Epithelial cell of proximal tubule (primary cell): ENCODE measurements at regions not wholly inside any gene's neighbourhood (a gene's known extent, or its start where the extent isn't known, plus 50 kb on each side); places are given as distances from the start of the nearest gene placed in this dataset.

ENCODE experiments used
- DNase-seq: peaks from one replicate; pipeline ENCODE4 v3.0.0-alpha.2; 2011; ENCODE audit warnings: low read depth
- H3K4me3 ChIP-seq: 2 replicates; pipeline ENCODE4 v1.5.1; 2011; ENCODE audit warnings: low read depth, mild to moderate bottlenecking, low read length
- CTCF ChIP-seq: conservative IDR thresholded peaks from 2 replicates; pipeline ENCODE4 v1.5.1; 2012; ENCODE audit warnings: low read depth, mild to moderate bottlenecking, low read length

- TF ChIP-seq CTCF, result no peak
- no peak for DNase-seq
These were observed 66.7 kb upstream of the SLC4A10 start for GRCh38 chr2:161557538-161557937.

GRCh38 chr2:161564906-161565305 lies 59.3 kb upstream of the SLC4A10 start:
- no peak for TF ChIP-seq CTCF
- no peak overlapping the region for H3K4me3 ChIP-seq
- DNase-seq, result no peak

More at GRCh38 chr2:161557538-161557937, 66.7 kb upstream of the SLC4A10 start:
- no peak overlapping the region for H3K4me3 ChIP-seq

GRCh38 chr2:161569401-161569800 lies 54.8 kb upstream of the SLC4A10 start:
- DNase-seq, result no peak
- H3K4me3 ChIP-seq, result no peak overlapping the region
- TF ChIP-seq CTCF, result no peak

- no peak for DNase-seq
- peak; percentile 55 for TF ChIP-seq CTCF
- no peak overlapping the region for H3K4me3 ChIP-seq
These were observed 53.7 kb upstream of the SLC4A10 start for GRCh38 chr2:161570424-161571050.

- no peak for DNase-seq
- H3K4me3 ChIP-seq, result no peak overlapping the region
- no peak for TF ChIP-seq CTCF
These were observed 53.2 kb upstream of the SLC4A10 start for GRCh38 chr2:161571051-161571429.
